ENCODE measurements at regions not wholly inside any gene's neighbourhood (a gene's known extent, or its start where the extent isn't known, plus 50 kb on each side); places are given as distances from the start of the nearest gene placed in this dataset.
A peak's percentile ranks its signal among the peaks of the same experiment; 100 is the strongest.
"Not testable (repeated sequence)": the region's sequence is repeated elsewhere in the genome, so short reads cannot be mapped to it uniquely, and the experiment has no call there.

DNA sequence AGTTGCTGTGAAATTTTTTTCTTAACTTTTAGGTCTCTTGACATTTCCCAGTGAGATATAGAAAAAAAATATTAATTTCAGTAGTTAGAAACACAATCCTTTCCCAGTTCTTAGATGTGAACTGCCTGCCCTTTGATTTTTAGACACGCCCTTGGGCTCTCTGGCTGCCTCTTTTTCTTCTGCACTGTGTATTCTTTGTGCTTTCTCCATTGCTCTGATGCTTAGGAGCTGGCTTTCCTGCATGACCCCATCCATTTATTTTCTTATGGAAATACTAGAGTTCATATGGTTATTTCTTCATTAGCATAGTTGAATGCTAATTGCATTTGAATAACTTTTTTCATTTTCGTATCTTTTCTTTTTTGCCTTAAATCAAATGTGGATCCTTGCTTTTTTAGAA is 224.9 kb upstream of the SMIM31 start:
- no peak for DNase-seq

DNA sequence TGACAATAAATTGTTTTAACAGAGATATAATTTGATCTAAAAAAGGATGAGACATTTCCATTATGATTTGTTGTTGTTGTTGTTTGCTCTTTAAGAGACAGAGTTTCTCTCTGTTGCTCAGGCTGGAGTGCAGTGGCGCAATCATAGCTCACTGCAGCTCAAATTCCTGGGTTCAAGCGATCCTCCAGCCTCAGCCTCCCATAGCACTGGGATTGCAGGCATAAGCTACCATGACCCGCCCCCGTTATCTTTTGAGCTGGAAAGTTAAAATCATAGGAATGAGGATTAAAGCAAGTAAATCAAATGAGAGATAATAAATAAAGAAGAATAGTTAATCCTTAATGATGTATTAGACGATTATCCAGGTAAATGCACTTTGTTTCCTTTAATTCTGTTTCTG is 224.4 kb upstream of the SMIM31 start:
- DNase-seq = no peak

DNA sequence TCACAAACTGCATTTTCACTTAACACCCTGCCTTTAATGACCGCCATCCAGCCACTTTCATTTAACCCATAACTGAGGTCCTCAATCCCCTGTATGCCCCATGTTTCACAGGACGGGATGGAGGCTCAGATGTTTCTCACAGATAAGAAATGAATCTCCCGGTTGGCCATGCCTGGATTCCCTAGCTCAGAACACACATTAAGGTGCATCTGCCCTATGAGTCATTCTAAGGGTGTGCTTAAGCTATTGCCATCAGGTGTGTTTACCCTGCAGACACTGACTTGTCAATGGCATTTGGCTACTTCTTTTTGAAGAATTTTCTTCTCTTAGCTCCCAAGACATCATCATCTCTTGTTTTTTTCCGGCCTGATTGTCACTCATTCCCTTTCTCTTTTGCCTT is 222.6 kb upstream of the SMIM31 start:
- no peak for DNase-seq

DNA sequence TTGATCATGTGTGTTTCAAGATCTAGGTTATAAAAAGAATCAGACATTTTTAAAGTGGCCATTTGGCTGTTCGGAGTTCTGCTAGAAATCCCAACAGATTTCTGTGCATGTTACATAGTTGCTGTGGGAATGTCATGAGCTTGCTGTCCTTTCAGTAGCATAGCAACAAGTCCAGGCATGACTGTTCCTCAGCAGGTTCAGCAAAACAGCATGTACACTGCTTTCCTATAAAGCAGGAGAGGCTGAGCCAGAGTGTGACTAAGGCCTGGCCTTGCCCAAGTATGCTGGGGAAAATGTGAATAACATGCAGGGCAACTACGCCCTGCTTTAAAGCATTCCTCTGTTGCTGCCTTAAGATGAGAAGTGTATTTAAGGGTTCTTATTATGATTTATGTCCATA is 217.1 kb upstream of the SMIM31 start:
- peak; percentile 23 for DNase-seq

DNA sequence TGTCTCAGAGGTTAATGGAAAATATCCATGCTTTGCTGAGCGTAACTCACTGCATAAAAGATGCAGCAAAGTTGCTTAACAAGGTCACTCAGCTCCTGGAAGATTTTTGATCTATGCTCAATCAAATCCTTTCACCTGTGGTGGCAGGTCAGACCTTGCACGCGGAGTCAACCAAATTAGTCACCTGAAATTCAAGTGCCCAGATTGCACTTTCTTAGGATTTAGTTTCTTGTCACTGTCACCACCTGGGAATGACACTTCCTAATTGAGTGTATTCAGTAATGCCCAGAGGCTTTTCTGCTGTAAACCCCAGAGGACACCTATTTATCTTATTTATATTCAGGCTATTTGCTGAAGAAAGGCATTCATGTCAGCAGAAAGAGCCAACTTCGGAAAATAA is 215.8 kb upstream of the SMIM31 start:
- no peak for DNase-seq

DNA sequence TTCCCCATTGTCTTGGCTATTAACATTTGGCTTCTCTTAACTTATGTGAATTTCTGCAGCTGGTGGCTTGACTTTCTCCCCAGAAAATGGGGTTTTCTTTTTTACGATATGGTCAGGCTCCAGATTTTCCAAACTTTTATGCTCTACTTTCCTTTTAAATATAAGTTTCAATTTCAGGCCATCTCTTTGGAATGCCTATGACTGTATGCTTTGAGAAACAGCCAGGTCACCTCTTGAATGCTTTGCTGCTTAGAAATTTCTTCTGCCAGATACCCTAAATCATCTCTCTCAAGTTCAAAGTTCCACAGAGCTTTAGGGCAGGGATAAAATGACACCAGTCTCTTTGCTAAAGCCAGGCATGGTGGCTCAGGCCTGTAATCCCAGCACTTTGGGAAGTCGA is 212.9 kb upstream of the SMIM31 start:
- DNase-seq = no peak

DNA sequence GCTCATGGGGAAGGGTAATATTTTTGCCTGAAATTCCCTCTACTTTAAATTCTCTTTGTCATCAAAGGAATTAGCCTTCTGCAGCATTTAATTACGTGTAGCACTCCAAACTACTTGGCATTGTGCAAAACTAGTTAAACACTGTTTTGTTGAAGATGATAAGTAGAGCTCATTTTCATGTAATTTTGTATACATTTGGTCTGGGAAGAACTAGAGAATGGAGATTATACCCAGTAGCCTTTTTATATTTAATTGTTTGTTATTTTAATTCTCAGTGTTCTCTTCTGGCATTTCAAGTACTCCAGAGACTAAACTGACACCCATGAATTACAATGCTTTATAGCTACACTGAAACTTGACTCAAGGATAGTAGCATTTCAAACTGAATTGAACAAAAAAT is 211.5 kb upstream of the SMIM31 start:
- no peak for DNase-seq

DNA sequence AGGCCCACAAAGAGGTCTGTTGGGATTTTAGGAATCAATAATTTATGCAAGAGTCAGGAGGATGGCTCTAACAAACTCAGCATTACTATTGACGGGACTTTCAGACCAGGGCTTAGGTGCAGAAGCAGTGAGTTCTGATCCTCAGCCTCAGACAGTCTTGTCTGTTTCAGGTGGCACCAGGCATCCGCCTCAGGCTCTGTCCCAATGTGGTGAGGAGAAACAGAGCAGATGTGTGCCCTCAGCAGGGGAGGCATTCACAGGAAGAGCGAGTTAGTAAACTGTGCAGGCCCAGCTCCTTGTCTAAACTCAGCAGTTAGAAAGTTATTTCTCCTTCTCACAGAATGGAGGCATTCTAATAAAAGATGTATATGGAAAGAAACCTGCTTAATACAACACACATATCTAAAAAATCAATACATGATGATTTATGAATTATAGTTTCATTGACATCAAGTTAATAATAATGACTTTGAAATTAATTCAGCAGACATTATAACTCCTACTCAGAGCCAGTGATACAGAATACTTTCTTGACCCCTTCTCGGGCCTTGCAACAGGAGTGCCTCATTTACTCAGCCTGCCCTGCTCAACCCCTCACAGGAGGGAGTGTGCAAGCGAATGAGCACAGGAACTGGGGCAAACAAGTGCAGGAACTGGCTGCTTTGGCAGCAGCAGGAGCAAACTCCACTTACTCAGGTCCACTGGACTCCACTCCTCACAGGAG is 202.8 kb upstream of the SMIM31 start:
- no peak for DNase-seq

DNA sequence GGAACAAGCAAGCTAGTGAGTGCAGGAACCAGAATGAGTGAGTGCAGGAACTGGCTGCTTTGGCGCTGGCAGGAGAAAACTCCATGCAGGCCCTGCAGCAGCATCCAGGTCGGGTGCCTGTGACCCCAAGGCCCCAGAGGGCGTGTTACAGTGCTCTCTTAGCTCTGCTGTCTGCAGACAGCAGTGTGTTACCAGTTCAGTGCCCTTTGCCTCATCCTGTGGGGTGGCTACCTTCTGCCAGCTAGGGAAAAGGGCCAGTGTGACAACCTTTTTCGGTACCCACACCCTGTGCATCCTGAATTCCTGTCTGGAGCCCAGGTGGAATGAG is 202.3 kb upstream of the SMIM31 start:
- DNase-seq = no peak

DNA sequence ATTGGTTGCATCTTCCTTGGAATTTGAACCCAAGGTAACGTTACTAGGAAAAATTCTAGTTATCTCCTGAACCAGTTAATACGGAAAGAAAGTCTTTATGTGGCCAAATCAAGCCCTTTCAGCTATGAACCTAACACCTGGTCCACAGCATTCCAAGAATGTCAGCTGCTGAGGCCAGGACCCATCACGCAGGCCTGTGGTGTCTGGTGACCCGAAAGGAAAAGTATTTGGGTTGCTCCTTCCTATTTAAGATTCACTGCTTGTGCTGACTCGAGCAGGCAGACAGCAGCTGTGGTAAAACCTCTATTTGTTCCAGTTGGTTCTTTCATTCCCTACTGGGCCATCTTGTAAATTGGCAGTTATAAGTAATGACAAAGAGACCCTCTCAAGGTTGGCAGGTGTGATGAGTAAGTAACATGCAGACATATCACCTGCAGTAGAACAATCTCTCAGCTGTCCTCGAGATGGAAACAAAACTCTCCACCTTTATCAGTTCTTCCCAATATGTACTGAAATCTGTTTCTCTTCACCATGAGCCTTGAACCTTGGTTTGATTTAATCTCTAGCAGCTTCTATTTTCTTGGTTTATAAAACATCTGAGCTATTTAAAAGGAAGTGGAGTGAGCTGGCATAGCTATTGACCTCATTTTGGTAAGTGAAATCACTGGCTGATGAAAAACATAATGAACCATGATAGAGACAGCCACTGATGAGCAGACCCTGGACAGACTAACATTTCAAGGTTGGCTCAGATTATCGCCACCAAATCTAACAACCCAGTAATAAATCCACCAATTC is 182.1 kb upstream of the SMIM31 start:
- DNase-seq = peak; percentile 13

DNA sequence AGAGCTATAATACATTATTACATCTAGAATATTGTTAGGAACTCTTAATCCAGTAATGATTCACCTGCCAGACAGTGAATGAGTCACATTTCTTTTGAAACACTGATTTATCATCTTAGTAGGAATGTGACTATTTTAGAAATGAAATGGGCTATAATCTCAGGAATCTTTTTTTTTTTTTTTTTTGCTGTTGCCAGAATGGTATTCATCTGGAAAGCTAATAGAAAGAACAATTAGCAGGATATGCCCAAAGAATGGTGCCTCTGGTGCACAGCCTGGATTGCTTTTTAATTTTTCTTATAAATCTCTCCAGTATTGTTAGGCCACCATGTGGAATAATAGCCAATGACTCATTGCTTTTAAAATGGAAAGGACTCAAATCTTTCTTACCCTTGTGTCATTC is 181.1 kb upstream of the SMIM31 start:
- DNase-seq = peak; percentile 17

DNA sequence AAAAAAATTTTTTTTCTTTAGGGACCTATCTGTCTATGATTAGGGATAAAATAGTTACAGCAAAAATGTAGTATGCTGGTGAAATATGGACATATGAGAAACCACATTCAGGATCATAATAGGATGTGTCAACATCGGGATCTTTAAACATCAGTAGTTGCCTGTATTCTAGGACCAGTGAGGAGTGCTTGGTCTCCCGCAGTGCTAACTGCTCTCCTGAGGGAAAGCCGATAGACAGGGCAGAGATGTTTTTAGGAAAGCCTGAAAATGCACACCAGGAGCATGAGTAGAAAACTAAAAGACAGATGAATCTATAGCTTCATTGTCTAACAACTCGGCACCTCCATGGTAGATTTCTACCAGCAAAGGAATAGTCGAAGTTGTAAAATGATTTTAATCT is 178.1 kb upstream of the SMIM31 start:
- DNase-seq = no peak

DNA sequence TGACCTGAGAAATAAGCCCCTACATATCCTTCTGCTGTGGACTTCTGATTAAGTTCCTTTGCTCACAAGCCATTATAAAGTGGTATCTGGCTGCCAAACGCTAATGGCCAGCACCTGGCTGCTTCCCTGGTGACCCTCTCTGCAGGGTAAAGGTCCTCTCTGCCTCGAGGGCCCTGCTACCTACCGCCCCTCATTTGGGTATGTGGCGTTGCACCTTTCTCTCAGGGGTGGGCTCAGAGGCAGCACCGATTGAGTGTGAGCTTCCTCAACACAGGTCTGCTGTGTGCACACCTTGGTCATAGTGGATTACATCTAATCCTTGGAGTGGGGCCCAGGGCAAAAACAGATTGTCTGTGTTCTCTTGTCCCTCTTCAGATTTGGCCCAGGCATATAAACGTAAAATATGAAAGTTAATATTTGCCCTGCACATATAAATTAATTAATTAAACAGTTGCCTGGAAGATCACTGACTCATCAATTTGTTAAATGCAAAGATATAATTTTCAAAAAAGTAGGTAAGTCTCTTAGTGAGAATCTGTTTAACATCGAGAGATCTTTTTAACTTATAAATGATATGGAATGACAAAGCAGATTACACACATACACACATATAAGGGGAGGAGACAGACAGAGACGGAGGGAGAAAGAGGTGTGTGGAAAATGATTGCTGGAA is 174.5 kb upstream of the SMIM31 start:
- DNase-seq = no peak

DNA sequence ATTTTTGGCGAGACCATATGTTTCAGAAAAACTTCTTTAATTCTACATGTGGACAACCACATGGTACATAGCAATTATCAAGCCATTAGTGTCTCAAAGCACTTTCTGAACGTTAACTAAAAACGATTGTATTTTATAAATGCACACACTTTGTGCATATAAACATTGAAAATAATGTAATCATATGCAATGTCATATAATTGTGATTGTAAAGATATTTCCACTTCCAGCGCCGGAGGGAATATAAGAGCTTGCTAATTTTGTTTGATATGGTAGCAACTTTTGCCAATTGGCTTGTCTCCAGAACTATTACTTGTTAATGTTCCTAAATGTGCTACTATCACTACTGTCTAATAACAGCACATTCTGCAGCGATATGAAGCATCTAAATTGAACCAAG is 162.3 kb upstream of the SMIM31 start:
- no peak for DNase-seq

DNA sequence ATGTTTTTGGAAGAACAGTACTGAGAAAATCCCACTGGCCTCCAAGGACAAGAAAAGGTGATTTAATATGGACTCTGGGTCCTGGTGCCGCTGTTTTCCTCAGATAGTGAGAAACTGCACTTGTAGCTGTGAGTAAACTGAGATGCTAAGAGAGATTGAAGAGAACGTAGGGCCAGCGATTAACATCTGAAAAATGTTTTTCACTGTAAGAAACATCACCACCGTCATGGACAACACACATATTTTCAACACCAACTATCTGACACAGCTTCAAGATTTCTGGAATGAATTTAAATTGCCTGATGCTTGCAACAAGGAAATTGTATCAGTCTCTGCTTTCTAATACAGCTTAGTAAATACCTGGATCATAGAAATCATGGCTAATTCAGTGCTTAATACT is 158.2 kb upstream of the SMIM31 start:
- no peak for DNase-seq

DNA sequence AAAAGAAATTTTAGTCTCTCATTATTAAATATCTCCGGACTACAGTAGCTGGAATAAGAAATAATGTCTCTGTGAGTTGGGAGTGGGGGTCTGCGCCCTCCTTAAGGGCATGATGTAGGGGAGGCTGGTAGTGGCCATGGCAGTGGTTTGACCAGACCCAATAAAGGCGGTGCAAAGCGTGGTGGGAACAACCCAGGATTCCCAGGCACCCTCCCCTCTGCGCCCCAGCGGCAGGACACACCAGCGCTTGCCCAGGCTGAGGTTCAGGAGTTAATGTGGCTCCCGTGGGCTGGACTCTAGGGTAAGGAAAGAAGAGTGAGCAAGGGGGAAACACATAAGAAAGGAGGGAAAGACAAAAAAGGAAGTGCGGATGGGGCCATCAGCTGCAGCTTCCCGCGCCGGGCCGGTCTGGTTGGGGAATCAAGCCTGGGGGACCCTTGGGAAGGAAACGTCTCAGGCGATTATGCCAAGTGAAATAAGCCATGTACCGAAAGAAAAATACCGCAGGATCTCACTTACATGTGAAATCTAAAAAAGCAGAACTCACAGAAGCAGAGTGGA is 157.5 kb upstream of the SMIM31 start:
- DNase-seq = no peak

DNA sequence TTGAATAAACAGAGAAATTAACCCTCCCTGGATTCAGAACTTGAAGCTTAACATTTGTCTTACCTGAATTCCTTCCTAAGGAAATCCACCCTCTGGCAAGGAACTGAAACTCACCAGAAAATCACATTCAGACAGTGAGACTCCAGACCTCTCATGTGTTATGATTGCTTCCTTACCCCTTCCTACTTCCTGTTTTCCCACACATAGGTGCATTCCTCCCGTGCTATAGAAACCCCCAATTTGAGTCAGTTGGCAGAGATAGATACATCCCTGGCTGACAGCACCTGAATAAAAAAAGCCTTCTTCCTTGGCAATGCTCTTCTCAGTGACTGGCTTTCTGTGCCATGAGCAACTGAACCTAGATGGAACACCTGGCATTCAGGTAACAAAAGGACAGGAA is 157.0 kb upstream of the SMIM31 start:
- no peak for DNase-seq

DNA sequence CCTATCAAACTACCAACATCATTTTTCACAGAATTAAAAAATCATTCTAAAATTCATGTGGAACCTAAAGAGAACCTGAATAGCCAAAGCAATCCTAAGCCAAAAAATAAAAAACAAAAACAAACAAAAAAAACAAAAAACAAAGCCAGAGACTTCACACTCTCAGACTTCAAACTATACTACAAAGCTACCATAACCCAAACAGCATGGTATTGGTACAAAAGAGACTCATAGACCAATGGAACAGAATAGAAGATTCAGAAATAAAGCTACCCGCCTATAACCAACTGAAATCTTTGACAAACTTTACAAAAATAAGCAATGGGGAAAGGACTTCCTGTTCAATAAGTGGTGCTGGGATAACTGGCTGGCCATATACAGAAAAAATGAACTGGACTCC is 152.3 kb upstream of the SMIM31 start:
- no peak for DNase-seq

DNA sequence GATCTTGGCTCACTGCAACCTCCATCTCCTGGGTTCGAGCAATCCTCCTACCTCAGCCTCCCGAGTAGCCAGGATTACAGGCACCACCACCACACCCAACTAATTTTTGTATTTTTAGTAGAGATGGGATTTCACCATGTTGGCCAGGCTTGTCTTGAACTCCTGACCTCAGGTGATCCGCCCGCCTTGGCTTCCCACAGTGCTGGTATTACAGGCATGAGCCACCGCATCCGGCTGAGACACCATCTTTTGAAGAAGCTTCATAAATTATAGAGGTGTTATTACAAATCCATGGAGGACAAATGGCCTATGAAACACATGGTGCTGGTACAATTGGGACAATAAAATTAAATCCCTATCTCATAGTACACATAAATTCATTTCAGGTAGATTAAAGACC is 148.1 kb upstream of the SMIM31 start:
- DNase-seq = not testable (repeated sequence)

DNA sequence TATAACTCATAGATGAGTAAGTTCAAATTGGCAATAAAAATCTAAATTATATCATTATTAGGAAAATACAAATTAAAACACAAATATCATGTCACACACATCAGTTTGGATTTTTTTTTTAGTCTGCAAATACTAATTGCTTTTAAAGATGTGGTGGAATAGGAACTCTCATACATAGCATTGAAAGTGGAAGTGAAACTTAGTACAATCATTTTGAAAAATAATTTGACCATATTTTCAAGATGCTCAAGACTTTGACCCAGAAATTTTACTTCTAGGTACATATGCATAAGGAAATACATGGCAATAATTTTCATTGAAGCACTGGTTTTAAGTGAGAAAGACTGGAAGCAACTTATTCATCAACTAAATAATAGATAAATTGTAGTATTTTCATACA is 147.5 kb upstream of the SMIM31 start:
- no peak for DNase-seq

DNA sequence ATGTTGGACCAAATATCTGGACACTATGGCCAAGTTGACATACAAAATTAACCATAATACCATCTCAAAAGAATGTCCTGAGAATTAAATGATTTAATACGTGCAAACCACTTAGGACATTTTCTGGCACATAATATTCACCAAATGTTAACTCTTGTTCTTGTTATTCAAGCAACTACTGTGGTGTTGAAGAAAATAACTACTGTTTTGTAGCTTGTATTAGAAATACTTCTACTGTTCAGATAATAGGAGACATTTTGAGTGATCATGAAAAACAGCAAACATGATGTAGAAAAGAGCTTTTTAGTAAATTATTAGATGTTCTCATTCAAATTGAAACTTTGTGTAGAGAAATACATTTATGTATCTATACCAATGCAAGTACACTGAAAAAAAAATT is 140.7 kb upstream of the SMIM31 start:
- DNase-seq = no peak

DNA sequence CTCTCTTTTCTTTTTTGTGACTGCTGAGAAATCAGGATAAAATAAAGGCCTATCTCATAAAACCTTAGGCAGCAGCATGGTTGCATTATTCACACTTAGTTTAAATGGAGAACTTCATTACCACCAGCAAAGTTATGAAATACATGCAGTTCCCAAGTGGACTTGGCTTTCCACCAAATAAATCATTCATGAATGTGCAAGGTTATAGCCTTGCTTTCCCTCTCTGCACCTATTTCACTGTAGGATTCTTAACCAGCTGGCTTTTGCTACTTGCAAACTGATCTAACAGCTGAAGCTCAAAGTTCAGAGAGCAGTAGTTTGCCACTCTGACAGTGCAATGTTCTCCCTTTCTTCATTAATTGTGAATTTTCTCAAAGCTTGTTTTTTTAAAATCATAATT is 140.1 kb upstream of the SMIM31 start:
- no peak for DNase-seq

DNA sequence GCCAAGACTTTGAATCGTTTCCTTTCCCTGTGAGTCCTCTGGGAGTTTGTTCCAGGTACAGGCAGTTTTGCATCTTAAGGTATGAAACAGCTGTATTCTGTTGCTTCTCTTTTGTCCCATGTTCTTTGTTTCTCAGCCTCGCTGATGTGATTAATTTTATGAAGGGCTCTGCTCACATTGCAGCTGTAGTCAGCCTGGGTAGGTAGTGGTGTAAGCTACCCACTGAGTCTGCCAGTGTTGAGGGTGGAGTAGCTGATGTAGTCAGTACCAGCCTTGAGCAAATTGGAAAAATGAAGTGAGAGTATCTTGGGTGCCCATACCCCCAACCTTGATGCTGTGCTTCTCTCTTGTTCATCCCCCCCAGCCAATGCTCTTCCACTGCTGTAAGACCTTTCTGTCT is 139.6 kb upstream of the SMIM31 start:
- no peak for DNase-seq

DNA sequence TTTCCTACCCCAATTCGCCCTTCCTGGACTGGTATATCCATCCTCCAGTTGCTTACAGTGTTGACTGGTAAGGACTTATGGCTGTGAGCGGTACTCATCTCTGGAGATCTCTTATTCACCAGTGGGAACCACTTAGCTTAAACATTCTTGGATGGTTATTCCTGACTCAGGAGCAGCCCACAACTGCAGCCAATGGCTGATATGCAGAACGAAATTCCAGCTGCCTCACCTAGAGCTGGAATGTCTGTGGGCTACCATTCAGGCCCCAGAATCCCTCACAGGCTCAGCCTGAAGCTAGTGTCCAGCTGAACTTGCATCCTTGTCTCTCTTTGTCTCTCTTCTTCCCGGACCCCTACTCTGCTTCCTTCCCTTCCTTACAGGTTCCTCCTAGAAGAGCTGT is 138.9 kb upstream of the SMIM31 start:
- DNase-seq = no peak
